ENCODE measurements at regions not wholly inside any gene's neighbourhood (a gene's known extent, or its start where the extent isn't known, plus 50 kb on each side); places are given as distances from the start of the nearest gene placed in this dataset.

GRCh38 chr13:99805361-99805760, 166.2 kb downstream of the ZIC5 start:
- Histone ChIP-seq H3K4me3 (no peak overlapping the region), H3K4me1 (no peaks in the 10 kb centered on the region), H3K27ac (no peak overlapping the region), H3K36me3 (no peaks in the 10 kb centered on the region), H3K27me3 (no peaks in the 10 kb centered on the region), H3K9me3 (replicated peaks) (no peaks in the 10 kb centered on the region)
- DNase-seq, result no peak

DNA sequence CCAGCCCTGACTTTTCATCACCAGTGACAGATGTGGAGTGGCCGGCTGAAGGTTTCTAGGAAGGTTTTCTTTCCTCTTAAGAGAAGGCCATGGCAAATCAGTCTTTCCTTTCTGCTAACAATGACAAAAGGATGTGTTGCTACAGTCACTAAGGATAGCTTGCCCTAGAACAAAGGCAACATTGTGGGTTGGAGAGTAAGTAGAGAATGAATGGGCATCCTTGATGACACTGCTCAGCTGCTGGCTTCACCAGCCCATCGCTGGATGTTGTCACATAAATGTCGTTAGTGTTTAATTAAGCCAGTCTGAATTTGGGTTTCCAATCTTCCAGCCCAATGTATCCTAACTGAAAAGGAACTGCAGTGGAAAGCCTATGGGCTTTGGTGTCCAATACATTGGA, 168.4 kb downstream of the ZIC5 start:
- Histone ChIP-seq H3K27me3 (no peaks in the 10 kb centered on the region), H3K9me3 (replicated peaks) (no peaks in the 10 kb centered on the region), H3K36me3 (no peaks in the 10 kb centered on the region), H3K4me3 (no peak overlapping the region), H3K27ac (no peak overlapping the region), H3K4me1 (no peaks in the 10 kb centered on the region)
- no peak for DNase-seq

- Histone ChIP-seq H3K36me3 (no peaks in the 10 kb centered on the region), H3K27ac (no peak overlapping the region), H3K27me3 (no peaks in the 10 kb centered on the region), H3K9me3 (replicated peaks) (no peaks in the 10 kb centered on the region), H3K4me3 (no peak overlapping the region), H3K4me1 (no peaks in the 10 kb centered on the region)
- DNase-seq, result no peak
Measured at GRCh38 chr13:99802416-99802815, 169.2 kb downstream of the ZIC5 start.

DNA sequence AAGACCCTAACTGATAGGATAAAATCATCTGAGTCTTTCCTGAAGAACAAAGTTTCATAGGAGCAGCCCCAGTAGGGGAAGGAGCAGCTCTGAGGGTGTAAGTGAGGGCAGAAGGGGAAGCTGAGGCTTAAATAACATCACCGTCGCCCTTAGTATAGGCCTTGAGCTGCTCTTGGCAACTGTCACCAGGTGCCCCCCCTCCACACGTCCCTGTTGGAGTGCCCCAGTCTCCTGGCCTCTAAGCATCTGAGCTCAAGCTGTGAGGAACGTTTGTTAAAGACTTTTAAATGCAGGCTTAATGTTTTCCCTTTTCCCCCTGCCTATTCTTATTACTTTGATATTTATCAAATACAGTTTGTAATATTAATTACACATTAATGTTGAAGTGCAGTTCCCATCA, 170.6 kb downstream of the ZIC5 start:
- no peak for DNase-seq
- Histone ChIP-seq H3K27me3 (no peaks in the 10 kb centered on the region), H3K36me3 (no peaks in the 10 kb centered on the region)

GRCh38 chr13:99800011-99800410, 171.6 kb downstream of the ZIC5 start:
- no peak overlapping the region for H3K27ac ChIP-seq
- no peak for DNase-seq
- H3K4me3 ChIP-seq, result no peak overlapping the region
- H3K4me1 ChIP-seq, result no peaks in the 10 kb centered on the region
- no peaks in the 10 kb centered on the region for H3K27me3 ChIP-seq
- H3K36me3 ChIP-seq, result no peaks in the 10 kb centered on the region
- H3K9me3 ChIP-seq (replicated peaks), result no peaks in the 10 kb centered on the region

More for the DNA sequence above, 170.6 kb downstream of the ZIC5 start:
- Histone ChIP-seq H3K27ac (no peak overlapping the region), H3K4me1 (no peaks in the 10 kb centered on the region), H3K4me3 (no peak overlapping the region), H3K9me3 (replicated peaks) (no peaks in the 10 kb centered on the region)

- H3K27ac ChIP-seq, result no peak overlapping the region
- no peaks in the 10 kb centered on the region for H3K4me1 ChIP-seq
- no peaks in the 10 kb centered on the region for H3K27me3 ChIP-seq
- H3K4me3 ChIP-seq, result no peak overlapping the region
- no peak for DNase-seq
- no peaks in the 10 kb centered on the region for H3K9me3 ChIP-seq (replicated peaks)
- no peaks in the 10 kb centered on the region for H3K36me3 ChIP-seq
Measured at GRCh38 chr13:99798756-99799155, 172.8 kb downstream of the ZIC5 start.

DNA sequence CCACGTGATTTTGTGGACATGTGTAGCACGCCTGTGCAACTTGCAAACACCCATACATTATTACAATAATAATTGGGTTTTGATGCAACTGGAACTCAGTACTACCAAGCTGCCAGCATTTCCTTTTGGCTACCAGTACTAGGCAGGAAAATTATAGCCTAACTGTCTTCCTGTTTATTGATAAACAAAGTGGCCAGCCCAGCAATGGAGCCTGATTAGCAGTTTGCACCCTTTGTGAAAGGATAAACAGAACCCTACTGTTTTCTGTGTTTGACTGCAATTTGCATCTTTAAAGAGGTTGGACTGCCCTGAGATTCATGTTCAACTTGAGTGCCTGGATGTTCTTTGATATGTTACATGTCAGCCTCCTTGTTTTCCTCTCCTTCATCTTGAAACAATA, 173.9 kb downstream of the ZIC5 start:
- no peak for DNase-seq
- H3K36me3 ChIP-seq, result no peaks in the 10 kb centered on the region
- H3K27me3 ChIP-seq, result no peaks in the 10 kb centered on the region
- H3K27ac ChIP-seq, result no peak overlapping the region
- no peak overlapping the region for H3K4me3 ChIP-seq
- H3K9me3 ChIP-seq (replicated peaks), result no peaks in the 10 kb centered on the region
- no peaks in the 10 kb centered on the region for H3K4me1 ChIP-seq

GRCh38 chr13:99796175-99796819, 175.3 kb downstream of the ZIC5 start:
- DNase-seq, result peak; percentile 58 to 79
- Histone ChIP-seq H3K4me1 (no peaks in the 10 kb centered on the region), H3K9me3 (replicated peaks) (no peaks in the 10 kb centered on the region), H3K27me3 (no peaks in the 10 kb centered on the region), H3K36me3 (no peaks in the 10 kb centered on the region), H3K4me3 (no peak overlapping the region), H3K27ac (no peak overlapping the region)

DNA sequence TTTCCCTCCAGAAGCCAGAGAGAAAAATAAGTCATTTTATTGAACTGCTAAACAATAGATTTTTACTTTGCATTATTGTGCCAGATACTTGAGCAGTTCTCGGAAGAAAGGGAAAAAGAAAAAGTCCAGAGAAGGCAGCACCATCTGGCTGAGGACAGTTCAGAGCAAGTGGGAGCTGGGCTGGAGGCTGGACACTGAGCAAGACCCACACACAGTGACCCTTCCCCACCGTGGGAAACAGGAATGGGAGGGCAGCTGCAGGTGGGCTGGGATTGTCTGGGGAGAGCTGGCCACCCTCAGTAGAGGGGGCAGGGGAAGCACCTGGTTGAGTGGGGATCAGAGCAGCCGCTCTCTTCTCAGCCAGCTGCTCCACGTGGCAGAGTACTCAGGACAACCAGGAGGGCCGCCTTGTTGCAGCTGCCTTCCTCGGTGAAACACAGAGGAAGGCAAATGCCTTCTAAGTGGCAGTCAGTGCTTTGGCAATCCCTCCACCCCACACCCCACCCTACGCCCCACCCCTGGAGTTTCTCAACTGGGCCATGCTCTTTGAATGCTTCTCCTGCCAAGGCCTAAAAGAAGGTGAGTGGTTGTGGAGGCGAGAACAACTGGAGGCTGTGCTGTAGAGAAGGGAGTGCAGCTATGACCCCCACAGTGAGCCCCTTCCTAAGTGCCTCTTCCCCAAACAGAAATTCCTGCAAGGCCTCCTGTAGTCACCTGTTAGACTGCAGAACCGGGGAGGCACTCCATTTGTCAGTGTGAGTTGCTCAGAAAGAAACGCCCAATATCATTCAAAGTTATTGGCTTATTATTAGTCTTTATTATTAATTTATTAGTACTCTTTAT, 179.3 kb downstream of the ZIC5 start:
- no peaks in the 10 kb centered on the region for H3K4me1 ChIP-seq
- no peak overlapping the region for H3K4me3 ChIP-seq
- no peak for DNase-seq
- H3K9me3 ChIP-seq (replicated peaks), result no peaks in the 10 kb centered on the region
- H3K27me3 ChIP-seq, result no peaks in the 10 kb centered on the region
- no peak overlapping the region for H3K27ac ChIP-seq
- H3K36me3 ChIP-seq, result no peaks in the 10 kb centered on the region

GRCh38 chr13:99782669-99783068, 188.9 kb downstream of the ZIC5 start:
- H3K27ac ChIP-seq, result no peak overlapping the region
- H3K27me3 ChIP-seq, result no peaks in the 10 kb centered on the region
- no peak for DNase-seq

GRCh38 chr13:99778500-99778899, 193.1 kb downstream of the ZIC5 start:
- DNase-seq, result no peak
- Histone ChIP-seq H3K4me3 (no peak overlapping the region), H3K4me1 (no peaks in the 10 kb centered on the region), H3K9me3 (replicated peaks) (no peaks in the 10 kb centered on the region), H3K36me3 (no peaks in the 10 kb centered on the region), H3K27ac (no peak overlapping the region), H3K27me3 (no peaks in the 10 kb centered on the region)

More at GRCh38 chr13:99782669-99783068, 188.9 kb downstream of the ZIC5 start:
- H3K9me3 ChIP-seq (replicated peaks), result no peaks in the 10 kb centered on the region
- no peaks in the 10 kb centered on the region for H3K36me3 ChIP-seq
- H3K4me1 ChIP-seq, result no peaks in the 10 kb centered on the region
- H3K4me3 ChIP-seq, result no peak overlapping the region

DNA sequence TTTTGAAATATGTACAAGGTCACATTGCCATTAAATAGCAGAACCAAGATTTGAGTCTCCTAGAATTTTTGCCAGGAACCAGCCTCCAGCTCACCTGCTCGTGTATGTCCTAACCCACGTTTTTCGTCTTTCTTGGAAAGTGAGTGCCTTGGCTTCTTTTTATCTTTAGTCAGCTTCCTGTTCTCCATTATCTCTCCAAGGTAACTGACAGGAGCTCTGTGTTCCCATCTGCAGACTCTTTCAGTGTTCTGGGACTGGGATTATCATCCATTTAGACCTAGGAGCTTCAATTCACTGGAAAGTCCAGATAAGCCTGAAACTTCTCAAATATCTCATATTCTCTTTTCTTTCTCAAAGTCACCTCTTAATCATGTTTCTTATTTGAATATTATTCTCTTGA, 193.7 kb downstream of the ZIC5 start:
- Histone ChIP-seq H3K36me3 (no peaks in the 10 kb centered on the region), H3K27me3 (no peaks in the 10 kb centered on the region), H3K27ac (no peak overlapping the region), H3K4me3 (no peak overlapping the region), H3K9me3 (replicated peaks) (no peaks in the 10 kb centered on the region), H3K4me1 (no peaks in the 10 kb centered on the region)
- no peak for DNase-seq

GRCh38 chr13:99774644-99775043, 196.9 kb downstream of the ZIC5 start:
- no peaks in the 10 kb centered on the region for H3K9me3 ChIP-seq (replicated peaks)
- H3K27me3 ChIP-seq, result no peaks in the 10 kb centered on the region
- H3K4me1 ChIP-seq, result no peaks in the 10 kb centered on the region
- no peak overlapping the region for H3K27ac ChIP-seq
- no peaks in the 10 kb centered on the region for H3K36me3 ChIP-seq
- no peak overlapping the region for H3K4me3 ChIP-seq
- no peak for DNase-seq

GRCh38 chr13:99768986-99769385, 202.6 kb downstream of the ZIC5 start:
- H3K4me1 ChIP-seq, result no peaks in the 10 kb centered on the region
- H3K4me3 ChIP-seq, result no peak overlapping the region
- DNase-seq, result no peak
- no peak overlapping the region for H3K27ac ChIP-seq
- no peaks in the 10 kb centered on the region for H3K36me3 ChIP-seq
- H3K9me3 ChIP-seq (replicated peaks), result no peaks in the 10 kb centered on the region
- H3K27me3 ChIP-seq, result no peaks in the 10 kb centered on the region

DNA sequence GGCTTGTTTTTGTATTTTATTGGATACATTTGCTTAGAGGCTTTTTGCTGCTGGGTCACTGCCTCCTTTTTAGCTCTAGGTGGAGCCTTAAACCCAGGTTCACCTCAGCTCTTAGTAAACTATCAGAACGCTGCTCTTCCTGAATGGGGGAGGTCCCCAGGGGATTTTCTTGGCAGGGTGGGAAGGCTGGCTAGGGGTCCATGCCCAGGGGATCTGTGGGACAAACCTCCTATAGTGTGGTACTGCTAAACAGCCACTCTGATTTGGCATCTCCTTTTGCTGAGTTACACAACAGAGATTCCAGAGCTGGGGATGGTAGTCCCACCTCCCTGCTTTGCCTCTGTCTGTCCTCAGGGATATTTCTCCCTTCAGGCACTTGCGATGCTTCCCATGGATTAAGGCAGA, 204.9 kb downstream of the ZIC5 start:
- no peaks in the 10 kb centered on the region for H3K4me1 ChIP-seq
- no peaks in the 10 kb centered on the region for H3K36me3 ChIP-seq
- no peak overlapping the region for H3K27ac ChIP-seq
- no peaks in the 10 kb centered on the region for H3K9me3 ChIP-seq (replicated peaks)
- H3K27me3 ChIP-seq, result no peaks in the 10 kb centered on the region
- no peak for DNase-seq
- no peak overlapping the region for H3K4me3 ChIP-seq

DNA sequence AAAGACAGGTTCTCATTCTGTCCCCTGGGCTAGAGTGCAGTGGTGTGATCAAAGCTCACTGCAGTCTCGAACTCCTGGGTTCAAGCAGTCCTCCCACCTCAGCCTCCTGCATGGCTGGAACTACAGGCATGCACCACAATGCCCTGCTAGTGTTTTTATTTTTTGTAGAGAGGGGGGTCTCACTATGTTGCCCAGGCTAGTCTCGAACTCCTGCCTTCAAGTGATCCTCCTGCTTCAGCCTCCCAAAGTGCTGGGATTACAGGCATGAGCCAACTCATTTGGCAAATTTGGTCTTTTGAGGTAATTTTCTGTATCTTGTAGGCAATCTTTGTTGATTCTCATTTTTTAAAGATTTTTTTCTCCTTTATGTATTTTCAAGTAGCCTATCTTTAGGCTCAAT, 205.7 kb downstream of the ZIC5 start:
- no peak overlapping the region for H3K4me3 ChIP-seq
- no peaks in the 10 kb centered on the region for H3K27me3 ChIP-seq
- H3K27ac ChIP-seq, result no peak overlapping the region
- DNase-seq, result no peak
- no peaks in the 10 kb centered on the region for H3K9me3 ChIP-seq (replicated peaks)
- no peaks in the 10 kb centered on the region for H3K36me3 ChIP-seq
- H3K4me1 ChIP-seq, result no peaks in the 10 kb centered on the region

All from SJCRH30 (cell line).